GM06990 (cell line): ENCODE measurements at regions not wholly inside any gene's neighbourhood (a gene's known extent, or its start where the extent isn't known, plus 50 kb on each side); places are given as distances from the start of the nearest gene placed in this dataset.

Experiments used
- DNase-seq: peaks from one replicate; pipeline ENCODE4 v3.0.0-alpha.2; 2011; ENCODE audit not compliant: insufficient read length; ENCODE audit errors: extremely low read depth
- H3K27me3 ChIP-seq: replicated peaks from 2 replicates; pipeline ENCODE4 v1.6.0; 2011; ENCODE audit warnings: low read length; ENCODE audit not compliant: control insufficient read depth, insufficient read depth
- H3K36me3 ChIP-seq: 2 replicates; pipeline ENCODE4 v1.5.1; 2011; ENCODE audit warnings: low read length; ENCODE audit not compliant: control insufficient read depth, insufficient read depth
- H3K4me3 ChIP-seq: replicated peaks from 2 replicates; pipeline ENCODE4 v1.5.1; 2011; ENCODE audit warnings: low read depth, mild to moderate bottlenecking, control low read depth, low read length
- TF ChIP-seq, protein P1 (sequence below): IDR thresholded peaks from 2 replicates; pipeline ENCODE4 v1.5.1; 2011; ENCODE audit warnings: low read length, control low read depth, mild to moderate bottlenecking, inconsistent platforms; ENCODE audit not compliant: insufficient read depth, poor library complexity, severe bottlenecking

DNA sequence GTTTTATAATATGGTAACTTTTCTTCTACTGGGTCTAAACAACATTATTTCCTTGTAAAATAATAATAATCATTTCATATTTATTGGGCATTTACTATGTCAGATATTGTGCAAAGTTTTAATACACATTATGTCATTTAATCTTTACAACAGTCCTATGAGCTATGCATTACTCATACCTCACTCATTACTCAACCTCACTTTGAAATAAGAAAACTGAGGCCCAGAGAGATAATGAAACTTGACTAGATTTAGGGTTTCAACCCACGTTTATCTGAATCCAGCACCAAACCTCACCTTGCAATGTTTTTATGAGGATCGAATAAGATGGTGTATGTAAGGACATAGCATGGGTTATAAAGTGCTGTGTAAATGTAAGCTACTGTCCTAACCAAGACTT is 153.2 kb upstream of the SLC13A1 start:
- Histone ChIP-seq H3K27me3 (no peaks in the 10 kb centered on the region), H3K4me3 (no peak overlapping the region), H3K36me3 (no peaks in the 10 kb centered on the region)
- TF ChIP-seq, protein P1, sequence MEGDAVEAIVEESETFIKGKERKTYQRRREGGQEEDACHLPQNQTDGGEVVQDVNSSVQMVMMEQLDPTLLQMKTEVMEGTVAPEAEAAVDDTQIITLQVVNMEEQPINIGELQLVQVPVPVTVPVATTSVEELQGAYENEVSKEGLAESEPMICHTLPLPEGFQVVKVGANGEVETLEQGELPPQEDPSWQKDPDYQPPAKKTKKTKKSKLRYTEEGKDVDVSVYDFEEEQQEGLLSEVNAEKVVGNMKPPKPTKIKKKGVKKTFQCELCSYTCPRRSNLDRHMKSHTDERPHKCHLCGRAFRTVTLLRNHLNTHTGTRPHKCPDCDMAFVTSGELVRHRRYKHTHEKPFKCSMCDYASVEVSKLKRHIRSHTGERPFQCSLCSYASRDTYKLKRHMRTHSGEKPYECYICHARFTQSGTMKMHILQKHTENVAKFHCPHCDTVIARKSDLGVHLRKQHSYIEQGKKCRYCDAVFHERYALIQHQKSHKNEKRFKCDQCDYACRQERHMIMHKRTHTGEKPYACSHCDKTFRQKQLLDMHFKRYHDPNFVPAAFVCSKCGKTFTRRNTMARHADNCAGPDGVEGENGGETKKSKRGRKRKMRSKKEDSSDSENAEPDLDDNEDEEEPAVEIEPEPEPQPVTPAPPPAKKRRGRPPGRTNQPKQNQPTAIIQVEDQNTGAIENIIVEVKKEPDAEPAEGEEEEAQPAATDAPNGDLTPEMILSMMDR, result no peak
- DNase-seq, result no peak

DNA sequence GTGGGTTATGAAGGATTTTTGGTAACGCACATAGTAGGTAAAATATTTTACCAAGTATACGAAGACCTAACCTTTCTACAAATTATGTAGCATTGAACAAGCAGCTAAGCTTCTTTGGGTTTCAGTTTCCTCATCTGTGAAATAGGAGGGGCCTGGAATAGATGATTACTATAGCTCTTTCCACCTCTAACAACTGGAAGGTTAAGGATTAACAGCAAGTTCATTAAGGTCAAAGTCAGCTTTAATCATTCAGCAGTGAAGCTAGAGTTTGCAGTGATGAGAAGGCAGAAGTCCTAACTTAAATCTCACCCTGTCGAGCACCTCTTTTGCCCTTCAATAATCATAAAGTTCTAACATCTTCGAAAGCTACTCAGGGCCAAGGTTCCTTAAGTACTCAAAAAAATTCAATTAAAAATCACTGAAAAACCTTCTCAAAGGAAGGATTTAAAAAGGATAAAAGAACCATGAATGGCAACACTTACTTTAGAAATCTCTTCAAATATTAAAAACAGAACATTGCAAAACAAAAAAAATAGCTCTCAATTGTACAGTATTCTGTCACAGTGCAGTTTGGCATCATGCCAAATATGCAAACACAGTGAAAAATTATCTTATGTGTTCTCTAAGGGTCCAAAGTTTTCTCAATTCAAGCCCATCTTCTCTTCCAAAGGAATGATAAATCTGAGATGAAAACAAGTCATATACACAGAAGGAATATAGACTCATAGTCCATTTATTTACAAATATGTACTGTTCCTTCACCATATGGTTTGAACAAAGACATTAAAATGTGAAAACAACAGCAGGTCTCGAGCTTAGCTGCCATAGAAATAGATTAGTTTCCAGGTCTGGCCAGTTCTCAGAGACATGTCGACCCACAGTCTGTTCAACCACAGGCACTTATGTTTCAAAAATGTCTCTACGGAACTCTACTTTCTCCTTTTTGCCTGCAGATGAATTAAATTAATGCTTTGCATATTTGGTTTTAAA is 152.0 kb upstream of the SLC13A1 start:
- TF ChIP-seq, protein P1, result no peak
- Histone ChIP-seq H3K27me3 (no peaks in the 10 kb centered on the region), H3K36me3 (no peaks in the 10 kb centered on the region), H3K4me3 (no peak overlapping the region)
- DNase-seq, result no peak

DNA sequence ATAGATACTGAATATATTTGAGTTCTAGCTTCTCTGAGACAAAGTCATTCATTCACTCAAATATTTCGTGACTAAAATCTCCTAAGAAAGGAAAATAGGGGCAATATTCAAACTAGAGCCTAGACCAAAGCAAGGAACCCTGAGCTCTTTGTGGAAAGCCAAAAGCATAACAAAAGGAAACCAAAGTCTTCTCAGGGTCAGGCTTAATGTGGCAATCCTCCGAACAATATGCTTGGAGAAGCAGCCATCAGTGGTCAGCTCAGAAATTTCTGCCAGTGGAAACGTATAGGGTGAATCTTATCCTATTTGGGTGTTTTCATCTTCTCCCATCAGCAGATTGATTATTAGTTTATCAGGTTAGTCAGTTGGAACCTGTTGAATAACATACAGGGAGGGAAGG is 151.3 kb upstream of the SLC13A1 start:
- Histone ChIP-seq H3K4me3 (no peak overlapping the region), H3K27me3 (no peaks in the 10 kb centered on the region), H3K36me3 (no peaks in the 10 kb centered on the region)
- no peak for DNase-seq
- TF ChIP-seq, protein P1, result no peak

DNA sequence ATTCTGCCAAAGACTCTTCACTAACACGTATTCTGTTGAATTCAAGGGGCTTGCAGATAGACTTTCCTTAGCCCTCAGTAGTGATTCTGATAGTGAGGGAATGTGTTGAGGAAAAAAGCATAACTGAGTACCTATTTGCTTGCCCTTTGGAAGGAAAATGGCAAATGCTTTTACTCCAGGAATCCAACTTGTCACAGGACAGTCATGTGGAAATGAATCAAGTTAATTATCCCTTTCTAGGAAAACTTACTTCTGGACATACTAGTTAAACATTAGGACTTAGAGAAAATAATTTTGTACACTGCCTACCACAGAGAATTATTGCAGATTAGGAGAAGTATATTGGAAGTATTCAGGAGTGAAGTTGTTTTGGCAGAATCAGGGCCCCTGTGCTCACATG is 148.9 kb upstream of the SLC13A1 start:
- no peak overlapping the region for H3K4me3 ChIP-seq
- TF ChIP-seq, protein P1, result no peak
- H3K36me3 ChIP-seq, result no peaks in the 10 kb centered on the region
- no peak for DNase-seq
- no peaks in the 10 kb centered on the region for H3K27me3 ChIP-seq

DNA sequence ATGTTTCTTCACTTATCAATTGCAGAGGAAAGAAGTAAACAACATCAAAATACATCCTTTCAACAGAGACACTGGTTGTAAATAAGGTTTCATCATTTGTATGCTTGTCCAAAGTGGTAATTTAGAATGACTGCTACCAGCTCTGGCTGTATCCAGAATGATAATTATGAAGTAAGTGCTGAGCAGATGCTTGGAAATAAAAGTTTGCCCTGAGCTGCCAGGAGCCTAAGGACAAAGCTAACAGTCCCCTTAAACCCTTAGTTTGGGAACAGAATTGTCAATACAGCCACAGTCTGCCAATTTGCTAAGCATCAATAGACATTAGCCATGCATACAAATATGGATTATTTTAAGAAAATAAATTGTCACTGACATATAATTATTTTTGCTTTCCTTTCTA is 147.0 kb upstream of the SLC13A1 start:
- Histone ChIP-seq H3K36me3 (no peaks in the 10 kb centered on the region), H3K27me3 (no peaks in the 10 kb centered on the region), H3K4me3 (no peak overlapping the region)
- TF ChIP-seq, protein P1, result no peak
- DNase-seq, result no peak

DNA sequence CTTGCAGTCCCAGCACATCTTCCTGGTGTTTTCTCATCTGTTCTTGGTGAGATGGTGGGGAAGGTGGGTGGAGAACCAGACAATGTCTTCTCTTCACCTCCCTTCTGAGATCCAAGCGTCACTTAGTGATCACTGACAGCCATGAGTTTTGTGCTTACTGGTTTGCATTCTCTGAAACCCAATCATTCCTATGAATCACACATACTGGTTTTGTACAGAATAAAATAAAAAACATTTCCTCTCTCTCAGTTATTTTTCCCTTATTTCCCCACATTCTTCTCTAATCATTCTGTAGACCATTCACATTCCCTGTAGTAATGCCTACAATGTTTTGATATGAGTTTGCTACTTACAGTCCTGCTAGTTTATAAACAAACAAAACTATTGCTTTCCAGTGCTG is 143.8 kb upstream of the SLC13A1 start:
- TF ChIP-seq, protein P1, result no peak
- DNase-seq, result no peak
- H3K4me3 ChIP-seq, result no peak overlapping the region
- no peaks in the 10 kb centered on the region for H3K27me3 ChIP-seq
- no peaks in the 10 kb centered on the region for H3K36me3 ChIP-seq
